Tibial nerve (tissue), 4 donors: ENCODE measurements at regions not wholly inside any gene's neighbourhood (a gene's known extent, or its start where the extent isn't known, plus 50 kb on each side); places are given as distances from the start of the nearest gene placed in this dataset.

Source experiments
- DNase-seq, 2 donors: peaks; one replicate each; pipeline ENCODE4 v3.0.0-alpha.2; 2019; ENCODE audit warnings: low spot score in 2 of 2
- H3K27ac ChIP-seq, 4 donors: fragments of 200-600 bp; sonication (generic) in 3 of 4; one replicate each; pipeline ENCODE4 v1.5.1; 2017 to 2019; ENCODE audit warnings: mild to moderate bottlenecking in 1 of 4
- H3K27me3 ChIP-seq, 2 donors: fragments of 200-600 bp; sonication (generic) in 1 of 2; one replicate each; pipeline versions ENCODE4 v1.5.1 to v1.6.0; 2017 to 2019
- H3K36me3 ChIP-seq, 3 donors: fragments of 200-600 bp; sonication (generic); one replicate each; pipeline ENCODE4 v1.5.1; 2018 to 2019
- H3K4me1 ChIP-seq, 4 donors: fragments of 200-600 bp; sonication (generic) in 3 of 4; one replicate each; pipeline ENCODE4 v1.5.1; 2017 to 2019
- H3K4me3 ChIP-seq, 4 donors: fragments of 200-600 bp; sonication (generic) in 3 of 4; one replicate each; pipeline ENCODE4 v1.5.1; 2017 to 2019; ENCODE audit warnings: mild to moderate bottlenecking in 1 of 4, moderate library complexity in 1 of 4
- H3K9me3 ChIP-seq, 4 donors: fragments of 200-600 bp; sonication (generic) in 3 of 4; one replicate each; pipeline ENCODE4 v1.5.1; 2017 to 2019
- CTCF ChIP-seq, 5 experiments: fragments of 200-600 bp in 3 of 5; fragments of 450-650 bp in 2 of 5; sonication (generic) in 3 of 5; IDR thresholded peaks; one replicate each; pipeline ENCODE4 v1.5.1; 2016 to 2019; ENCODE audit warnings: antibody characterized with exemption in 5 of 5, mild to moderate bottlenecking in 3 of 5, moderate library complexity in 2 of 5
- EP300 ChIP-seq, 2 donors: sonication (generic); formaldehyde crosslinking; IDR thresholded peaks; one replicate each; pipeline ENCODE4 v1.6.1; 2017; ENCODE audit warnings: antibody characterized with exemption in 2 of 2, mild to moderate bottlenecking in 1 of 2
- POLR2A ChIP-seq, 2 donors: fragments of 450-650 bp; IDR thresholded peaks; one replicate each; pipeline ENCODE4 v1.6.1; 2017; ENCODE audit warnings: antibody characterized with exemption in 2 of 2, mild to moderate bottlenecking in 2 of 2, moderate library complexity in 2 of 2
- WGBS, 2 donors: methylation state at CpG; one replicate each; pipeline ENCODE4 v1.1.5; 2018; 5-methylcytosine and 5-hydroxymethylcytosine counted together

GRCh38 chr21:14312871-14313270 lies 70.1 kb downstream of the HSPA13 start:
- Histone ChIP-seq H3K9me3 (no peaks in the 10 kb centered on the region), H3K27ac (no peak overlapping the region), H3K36me3 (no peaks in the 10 kb centered on the region), H3K27me3 (peaks cover 0 to 3% of the 10 kb centered on the region in 2 donors), H3K4me1 (no peaks in the 10 kb centered on the region), H3K4me3 (no peak overlapping the region)
- DNase-seq, result no peak
- WGBS, 2 donors, result 54 to 63% methylated on average over 1 of the region's 1 CpG
- no peak for TF ChIP-seq EP300 (IDR thresholded peaks at IDR 0.05)
- no peak for TF ChIP-seq POLR2A (IDR thresholded peaks at IDR 0.05)
- TF ChIP-seq CTCF (IDR thresholded peaks at IDR 0.05), result no peak

GRCh38 chr21:14308234-14308633 lies 74.7 kb downstream of the HSPA13 start:
- DNase-seq, result no peak
- Histone ChIP-seq H3K9me3 (no peaks in the 10 kb centered on the region), H3K4me3 (no peak overlapping the region), H3K27ac (no peak overlapping the region), H3K36me3 (no peaks in the 10 kb centered on the region), H3K27me3 (peaks cover 0 to 3% of the 10 kb centered on the region in 2 donors), H3K4me1 (peaks cover 0 to 11% (median 0%) of the 10 kb centered on the region in 4 donors)
- WGBS, 2 donors, result 49% methylated on average over 5 of the region's 5 CpGs
- TF ChIP-seq EP300 (IDR thresholded peaks at IDR 0.05) (no peak), POLR2A (IDR thresholded peaks at IDR 0.05) (no peak), CTCF (IDR thresholded peaks at IDR 0.05) (no peak)

GRCh38 chr21:14306126-14306907 lies 76.6 kb downstream of the HSPA13 start:
- Histone ChIP-seq H3K27ac (no peak overlapping the region), H3K27me3 (peaks cover 0 to 3% of the 10 kb centered on the region in 2 donors), H3K4me3 (no peak overlapping the region), H3K9me3 (no peaks in the 10 kb centered on the region), H3K4me1 (peaks cover 0 to 11% (median 0%) of the 10 kb centered on the region in 4 donors), H3K36me3 (no peaks in the 10 kb centered on the region)
- no peak for TF ChIP-seq POLR2A (IDR thresholded peaks at IDR 0.05)
- TF ChIP-seq CTCF (IDR thresholded peaks at IDR 0.05), result peak in 1 of 5 experiments; percentile 21
- no peak for TF ChIP-seq EP300 (IDR thresholded peaks at IDR 0.05)
- DNase-seq, result no peak
- 12 to 14% methylated on average over 5 of the region's 5 CpGs for WGBS, 2 donors

GRCh38 chr21:14303731-14304488 lies 79.0 kb downstream of the HSPA13 start:
- H3K4me3 ChIP-seq, result no peak overlapping the region
- H3K27me3 ChIP-seq, result peaks cover 0 to under 1% of the 10 kb centered on the region in 2 donors
- H3K27ac ChIP-seq, result no peak overlapping the region
- no peak for DNase-seq
- H3K36me3 ChIP-seq, result no peaks in the 10 kb centered on the region
- H3K4me1 ChIP-seq, result peaks cover 0 to 11% (median 0%) of the 10 kb centered on the region in 4 donors
- no peaks in the 10 kb centered on the region for H3K9me3 ChIP-seq
- TF ChIP-seq CTCF (IDR thresholded peaks at IDR 0.05), result no peak
- no peak for TF ChIP-seq EP300 (IDR thresholded peaks at IDR 0.05)
- no peak for TF ChIP-seq POLR2A (IDR thresholded peaks at IDR 0.05)
- WGBS, 2 donors, result 65 to 80% methylated on average over 8 of the region's 8 CpGs

- 90 to 92% methylated on average over 1 of the region's 1 CpG for WGBS, 2 donors
- no peak overlapping the region for H3K4me3 ChIP-seq
- H3K27ac ChIP-seq, result no peak overlapping the region
- H3K27me3 ChIP-seq, result no peaks in the 10 kb centered on the region
- H3K36me3 ChIP-seq, result no peaks in the 10 kb centered on the region
- no peaks in the 10 kb centered on the region for H3K4me1 ChIP-seq
- TF ChIP-seq POLR2A (IDR thresholded peaks at IDR 0.05), result no peak
- no peak for TF ChIP-seq EP300 (IDR thresholded peaks at IDR 0.05)
- no peak for TF ChIP-seq CTCF (IDR thresholded peaks at IDR 0.05)
- no peak for DNase-seq
- no peaks in the 10 kb centered on the region for H3K9me3 ChIP-seq
These were observed 82.9 kb downstream of the HSPA13 start for GRCh38 chr21:14300074-14300473.
